SK-N-SH (cell line): ENCODE measurements at regions not wholly inside any gene's neighbourhood (a gene's known extent, or its start where the extent isn't known, plus 50 kb on each side); places are given as distances from the start of the nearest gene placed in this dataset.

ENCODE experiments used
- CTCF ChIA-PET: fragments of 300-600, 350-600 bp; formaldehyde crosslinking; extraction: SDS; loops from one replicate; lab custom pipeline; 2021; lab: Yijun Ruan, JAX
- POLR2A ChIA-PET: fragments of 350-600 bp; sonication (Branson Sonifier 250); formaldehyde crosslinking; extraction: SDS; loops from one replicate; lab custom pipeline; 2020; ENCODE audit warnings: antibody characterized with exemption, inconsistent platforms; lab: Yijun Ruan, JAX
- DNase-seq: peaks from one replicate; pipeline ENCODE4 v3.0.0; 2012
- H2AFZ ChIP-seq: fragments of 200-600 bp; sonication (generic); 2 replicates; pipeline ENCODE4 v1.8.1; 2016; ENCODE audit warnings: antibody characterized with exemption, mild to moderate bottlenecking, low read depth
- H3F3A ChIP-seq: fragments of 200-600 bp; sonication (generic); replicated peaks from 2 replicates; pipeline ENCODE3; 2016; ENCODE audit warnings: antibody characterized with exemption, mild to moderate bottlenecking; ENCODE audit not compliant: insufficient read depth
- H3K27ac ChIP-seq, 2 experiments: fragments of 200-500 bp in 1 of 2; fragments of 200-600 bp in 1 of 2; sonication (Bioruptor generic) in 1 of 2; sonication (generic), shearing (Covaris generic) in 1 of 2; 2 replicates each; pipeline versions ENCODE4 v1.5.1 to v1.6.1; 2014 to 2016; ENCODE audit warnings: low read depth in 2 of 2, inconsistent platforms in 1 of 2, low read length in 1 of 2, mild to moderate bottlenecking in 1 of 2, mixed read lengths in 1 of 2
- H3K27me3 ChIP-seq: fragments of 200-600 bp; sonication (generic), shearing (Covaris generic); 2 replicates; pipeline ENCODE4 v1.6.1; 2016; ENCODE audit warnings: mixed run types; ENCODE audit not compliant: insufficient read depth
- H3K36me3 ChIP-seq, 2 experiments: fragments of 200-500 bp in 1 of 2; fragments of 200-600 bp in 1 of 2; sonication (Bioruptor generic) in 1 of 2; sonication (generic) in 1 of 2; replicated peaks in 1 of 2; 2 replicates each; pipeline versions ENCODE3 to v1.5.1; 2014 to 2016; ENCODE audit warnings: low read length in 1 of 2, mild to moderate bottlenecking in 1 of 2; ENCODE audit not compliant: insufficient read depth in 2 of 2, control insufficient read depth in 1 of 2
- H3K4me1 ChIP-seq, 2 experiments: fragments of 200-500 bp in 1 of 2; fragments of 200-600 bp in 1 of 2; sonication (Bioruptor generic) in 1 of 2; sonication (generic), shearing (Covaris generic) in 1 of 2; 2 replicates each; pipeline versions ENCODE4 v1.5.1 to v1.6.1; 2014 to 2016; ENCODE audit warnings: low read depth in 1 of 2, low read length in 1 of 2, mixed run types in 1 of 2; ENCODE audit not compliant: insufficient read depth in 2 of 2, control insufficient read depth in 1 of 2
- H3K4me2 ChIP-seq: fragments of 200-600 bp; sonication (generic), shearing (Covaris generic); 2 replicates; pipeline ENCODE4 v1.6.1; 2017; ENCODE audit warnings: mixed run types
- H3K4me3 ChIP-seq, 2 experiments: fragments of 200-500 bp in 1 of 2; fragments of 200-600 bp in 1 of 2; sonication (Bioruptor generic) in 1 of 2; sonication (generic), shearing (Covaris generic) in 1 of 2; 2 replicates each; pipeline versions ENCODE4 v1.5.1 to v1.8.1; 2014 to 2016; ENCODE audit warnings: low read depth in 2 of 2, inconsistent platforms in 1 of 2, low read length in 1 of 2, mild to moderate bottlenecking in 1 of 2, mixed read lengths in 1 of 2, moderate library complexity in 1 of 2
- H3K79me2 ChIP-seq: fragments of 200-600 bp; sonication (generic); 2 replicates; pipeline ENCODE4 v1.8.1; 2017; ENCODE audit warnings: mild to moderate bottlenecking; ENCODE audit not compliant: insufficient read depth
- H3K9ac ChIP-seq: fragments of 200-600 bp; sonication (generic); 2 replicates; pipeline ENCODE4 v1.6.1; 2017; ENCODE audit warnings: mixed run types
- H3K9me2 ChIP-seq: fragments of 200-600 bp; sonication (generic); 2 replicates; pipeline ENCODE4 v1.6.1; 2017; ENCODE audit warnings: mixed run types
- H3K9me3 ChIP-seq: fragments of 200-600 bp; sonication (generic); 2 replicates; pipeline ENCODE4 v1.6.1; 2017; ENCODE audit warnings: mixed run types, mild to moderate bottlenecking, moderate library complexity
- H4K20me1 ChIP-seq: fragments of 200-600 bp; sonication (generic); 2 replicates; pipeline ENCODE4 v1.6.1; 2017; ENCODE audit warnings: mild to moderate bottlenecking, mixed run types; ENCODE audit not compliant: insufficient read depth
- CTCF ChIP-seq: fragments of 200-600 bp; sonication (generic); IDR thresholded peaks from 2 replicates; pipeline ENCODE4 v1.6.1; 2017; ENCODE audit warnings: antibody characterized with exemption, mild to moderate bottlenecking, moderate library complexity
- FOSL2 ChIP-seq: IDR thresholded peaks from 2 replicates; pipeline ENCODE4 v1.4.0; 2012; ENCODE audit warnings: low read depth, mild to moderate bottlenecking, moderate library complexity, borderline replicate concordance
- FOXJ3 ChIP-seq: sonication (generic); formaldehyde crosslinking; IDR thresholded peaks from 2 replicates; pipeline ENCODE4 v1.5.1; 2020; ENCODE audit warnings: mild to moderate bottlenecking, missing genetic modification reagents
- FOXM1 ChIP-seq: IDR thresholded peaks from 2 replicates; pipeline ENCODE4 v1.4.0; 2012; ENCODE audit warnings: low read depth, mild to moderate bottlenecking
- GATA2 ChIP-seq: sonication (generic); formaldehyde crosslinking; IDR thresholded peaks from 2 replicates; pipeline ENCODE4 v1.5.0; 2020; ENCODE audit warnings: mild to moderate bottlenecking, missing genetic modification reagents
- NFIC ChIP-seq: IDR thresholded peaks from 2 replicates; pipeline ENCODE4 v1.4.0; 2012; ENCODE audit warnings: borderline replicate concordance
- POLR2AphosphoS5 ChIP-seq: IDR thresholded peaks from 2 replicates; pipeline ENCODE4 v1.6.1; 2012; ENCODE audit warnings: low read depth, low read length
- RAD21 ChIP-seq: IDR thresholded peaks from 2 replicates; pipeline ENCODE4 v1.6.1; 2012; ENCODE audit warnings: mild to moderate bottlenecking, low read length
- RFX5 ChIP-seq: IDR thresholded peaks from 2 replicates; pipeline ENCODE4 v1.6.1; 2012; ENCODE audit warnings: mild to moderate bottlenecking, improper control_type of control experiment, low read length
- SIN3A ChIP-seq: IDR thresholded peaks from 2 replicates; pipeline ENCODE4 v1.6.1; 2012; ENCODE audit warnings: low read depth, mild to moderate bottlenecking, low read length, moderate library complexity, borderline replicate concordance
- SMC3 ChIP-seq: IDR thresholded peaks from 2 replicates; pipeline ENCODE4 v1.6.1; 2012; ENCODE audit warnings: low read depth, low read length, improper control_type of control experiment
- YY1 ChIP-seq: IDR thresholded peaks from 2 replicates; pipeline ENCODE4 v1.4.0; 2012; ENCODE audit warnings: low read depth, mild to moderate bottlenecking
- WGBS: methylation state at CpG from one replicate; pipeline ENCODE4 v1.1.6; 2017; ENCODE audit warnings: low lambda C conversion rate; 5-methylcytosine and 5-hydroxymethylcytosine counted together
- TF ChIP-seq, protein P1 (sequence below): fragments of 150-350 bp; IDR thresholded peaks from 2 replicates; pipeline ENCODE4 v1.6.1; 2017; ENCODE audit warnings: antibody characterized with exemption, low read length, low read depth, borderline replicate concordance
- TF ChIP-seq, protein P2 (sequence below): IDR thresholded peaks from 2 replicates; pipeline ENCODE4 v1.4.0; 2012; ENCODE audit warnings: low read depth, borderline replicate concordance

GRCh38 chr20:51980277-51980676 is 178.0 kb upstream of the SALL4 start (continued):
- TF ChIP-seq FOXJ3 (CRISPR knock-in tag) (no peak), SMC3 (no peak), NFIC (no peak), FOXM1 (no peak), POLR2AphosphoS5 (no peak)
- TF ChIP-seq, all 33 proteins: peak for 0

- CTCF ChIA-PET = no interaction called here
- DNase-seq = no peak
- TF ChIP-seq FOSL2 = no peak
- TF ChIP-seq SIN3A = no peak
- TF ChIP-seq RFX5 = no peak
- no peak for TF ChIP-seq RAD21
- TF ChIP-seq CTCF = no peak
- TF ChIP-seq, protein P1, sequence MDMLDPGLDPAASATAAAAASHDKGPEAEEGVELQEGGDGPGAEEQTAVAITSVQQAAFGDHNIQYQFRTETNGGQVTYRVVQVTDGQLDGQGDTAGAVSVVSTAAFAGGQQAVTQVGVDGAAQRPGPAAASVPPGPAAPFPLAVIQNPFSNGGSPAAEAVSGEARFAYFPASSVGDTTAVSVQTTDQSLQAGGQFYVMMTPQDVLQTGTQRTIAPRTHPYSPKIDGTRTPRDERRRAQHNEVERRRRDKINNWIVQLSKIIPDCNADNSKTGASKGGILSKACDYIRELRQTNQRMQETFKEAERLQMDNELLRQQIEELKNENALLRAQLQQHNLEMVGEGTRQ = no peak
- no peak for TF ChIP-seq YY1
- no peak for TF ChIP-seq GATA2
- TF ChIP-seq, protein P2, sequence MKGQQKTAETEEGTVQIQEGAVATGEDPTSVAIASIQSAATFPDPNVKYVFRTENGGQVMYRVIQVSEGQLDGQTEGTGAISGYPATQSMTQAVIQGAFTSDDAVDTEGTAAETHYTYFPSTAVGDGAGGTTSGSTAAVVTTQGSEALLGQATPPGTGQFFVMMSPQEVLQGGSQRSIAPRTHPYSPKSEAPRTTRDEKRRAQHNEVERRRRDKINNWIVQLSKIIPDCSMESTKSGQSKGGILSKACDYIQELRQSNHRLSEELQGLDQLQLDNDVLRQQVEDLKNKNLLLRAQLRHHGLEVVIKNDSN = no peak
Measured at GRCh38 chr20:51979226-51979625, 176.9 kb upstream of the SALL4 start.

More at GRCh38 chr20:51979226-51979625, 176.9 kb upstream of the SALL4 start:
- POLR2A ChIA-PET = no interaction called here
- no peaks in the 10 kb centered on the region for H3K9me2 ChIP-seq
- H3F3A ChIP-seq = peaks cover 7% of the 10 kb centered on the region
- H2AFZ ChIP-seq = no peak overlapping the region
- no peaks in the 10 kb centered on the region for H3K36me3 ChIP-seq
- H3K9me3 ChIP-seq = no peaks in the 10 kb centered on the region
- 91% methylated on average over 4 of the region's 4 CpGs for WGBS
- no peaks in the 10 kb centered on the region for H3K79me2 ChIP-seq
- no peaks in the 10 kb centered on the region for H4K20me1 ChIP-seq
- no peak overlapping the region for H3K4me3 ChIP-seq
- H3K9ac ChIP-seq = no peak overlapping the region
- no peak overlapping the region for H3K27ac ChIP-seq
- H3K27me3 ChIP-seq = no peaks in the 10 kb centered on the region
- H3K4me2 ChIP-seq = no peak overlapping the region
- peaks cover 0 to 1% of the 10 kb centered on the region in 2 experiments; a peak in 1 of 4 replicates for H3K4me1 ChIP-seq
